Epithelial cell of proximal tubule (primary cell): ENCODE measurements at regions not wholly inside any gene's neighbourhood (a gene's known extent, or its start where the extent isn't known, plus 50 kb on each side); places are given as distances from the start of the nearest gene placed in this dataset.

Experiments used
- DNase-seq: peaks from one replicate; pipeline ENCODE4 v3.0.0-alpha.2; 2011; ENCODE audit warnings: low read depth
- H3K4me3 ChIP-seq: 2 replicates; pipeline ENCODE4 v1.5.1; 2011; ENCODE audit warnings: low read depth, mild to moderate bottlenecking, low read length
- TF ChIP-seq, protein P1 (sequence below): conservative IDR thresholded peaks from 2 replicates; pipeline ENCODE4 v1.5.1; 2012; ENCODE audit warnings: low read depth, mild to moderate bottlenecking, low read length

DNA sequence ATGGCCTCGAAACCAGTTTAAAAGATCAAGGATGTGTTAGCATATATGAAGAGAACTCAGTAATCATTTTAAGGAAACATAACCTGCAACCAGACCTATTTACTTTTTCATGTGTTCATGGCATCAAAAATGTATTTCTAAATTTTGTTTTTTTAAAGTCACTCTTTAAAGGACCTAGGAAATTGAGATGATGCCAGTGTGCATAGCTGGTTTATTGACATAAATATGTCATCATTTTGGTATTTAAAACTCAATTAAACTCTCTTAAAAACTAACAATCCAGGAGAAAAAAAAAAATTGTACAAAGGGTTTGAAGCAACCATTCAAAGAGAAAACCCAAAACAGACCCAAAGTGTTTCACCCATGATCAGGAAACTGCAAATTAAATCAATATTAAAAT lies 198.9 kb upstream of the RND3 start:
- DNase-seq, result no peak
- TF ChIP-seq, protein P1, sequence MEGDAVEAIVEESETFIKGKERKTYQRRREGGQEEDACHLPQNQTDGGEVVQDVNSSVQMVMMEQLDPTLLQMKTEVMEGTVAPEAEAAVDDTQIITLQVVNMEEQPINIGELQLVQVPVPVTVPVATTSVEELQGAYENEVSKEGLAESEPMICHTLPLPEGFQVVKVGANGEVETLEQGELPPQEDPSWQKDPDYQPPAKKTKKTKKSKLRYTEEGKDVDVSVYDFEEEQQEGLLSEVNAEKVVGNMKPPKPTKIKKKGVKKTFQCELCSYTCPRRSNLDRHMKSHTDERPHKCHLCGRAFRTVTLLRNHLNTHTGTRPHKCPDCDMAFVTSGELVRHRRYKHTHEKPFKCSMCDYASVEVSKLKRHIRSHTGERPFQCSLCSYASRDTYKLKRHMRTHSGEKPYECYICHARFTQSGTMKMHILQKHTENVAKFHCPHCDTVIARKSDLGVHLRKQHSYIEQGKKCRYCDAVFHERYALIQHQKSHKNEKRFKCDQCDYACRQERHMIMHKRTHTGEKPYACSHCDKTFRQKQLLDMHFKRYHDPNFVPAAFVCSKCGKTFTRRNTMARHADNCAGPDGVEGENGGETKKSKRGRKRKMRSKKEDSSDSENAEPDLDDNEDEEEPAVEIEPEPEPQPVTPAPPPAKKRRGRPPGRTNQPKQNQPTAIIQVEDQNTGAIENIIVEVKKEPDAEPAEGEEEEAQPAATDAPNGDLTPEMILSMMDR, result no peak
- no peak overlapping the region for H3K4me3 ChIP-seq

DNA sequence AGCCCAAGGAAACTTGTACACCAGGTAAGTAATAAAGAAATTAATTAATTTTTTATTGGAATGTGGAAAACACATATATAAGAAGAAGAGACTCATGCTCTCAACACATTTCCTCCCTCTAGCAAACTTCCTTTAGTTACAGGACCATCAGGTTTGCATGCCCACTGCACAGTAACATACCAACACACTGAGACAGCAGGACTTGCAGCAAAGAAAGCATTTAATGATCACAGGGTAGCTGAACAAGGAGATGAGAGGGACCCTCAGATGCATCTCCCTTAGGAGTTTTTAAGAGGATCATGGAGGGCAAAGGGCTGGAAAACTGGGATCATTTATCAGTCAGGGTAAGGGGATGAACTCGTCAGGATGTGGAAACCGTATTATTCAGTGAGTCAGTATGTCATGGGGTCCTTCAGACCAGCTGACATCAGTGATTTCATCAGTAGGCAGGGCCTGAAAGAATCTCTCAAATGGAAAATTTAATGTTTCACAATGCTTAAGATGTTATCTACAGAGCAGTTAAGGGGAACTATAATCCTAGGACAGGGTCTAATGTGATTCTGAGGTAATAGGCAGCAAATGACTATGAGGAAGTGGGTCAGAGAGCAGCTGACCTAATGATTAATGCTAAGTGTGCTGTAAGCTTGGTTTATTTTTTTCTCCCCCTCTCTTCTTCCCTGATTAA lies 193.8 kb upstream of the RND3 start:
- H3K4me3 ChIP-seq, result no peak overlapping the region
- TF ChIP-seq, protein P1, result no peak
- peak; percentile 99 for DNase-seq

DNA sequence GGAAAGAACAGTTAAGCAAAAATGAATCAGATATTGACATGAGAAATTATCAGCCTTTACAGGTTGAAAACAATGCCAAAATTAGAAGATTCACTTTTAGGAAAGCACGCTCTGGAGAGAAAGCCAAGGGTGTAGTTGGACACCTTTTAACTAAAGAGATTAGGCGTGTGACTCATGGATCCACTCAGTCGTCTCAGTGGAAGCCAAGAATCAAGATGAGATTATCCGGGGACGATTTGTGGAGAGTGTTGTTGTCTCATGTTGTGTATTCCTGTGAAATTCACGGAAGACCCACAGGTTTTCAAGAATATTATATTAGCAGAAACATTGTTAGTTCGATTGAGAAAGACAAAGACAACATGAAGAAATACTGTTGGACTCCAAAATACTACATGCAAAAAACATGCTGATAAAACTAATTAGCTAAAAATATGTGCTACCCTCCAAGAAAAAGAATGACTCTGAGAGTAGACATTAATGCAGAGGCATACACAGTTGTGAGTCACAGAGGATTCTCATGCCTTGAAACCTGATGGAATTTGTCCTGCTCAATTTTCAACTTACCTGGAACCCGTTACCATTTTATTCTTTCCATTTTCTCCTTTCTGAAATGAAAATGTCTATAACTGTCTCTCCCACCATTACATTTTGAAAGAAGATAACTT lies 192.1 kb upstream of the RND3 start:
- no peak for DNase-seq
- no peak overlapping the region for H3K4me3 ChIP-seq
- TF ChIP-seq, protein P1, result no peak

DNA sequence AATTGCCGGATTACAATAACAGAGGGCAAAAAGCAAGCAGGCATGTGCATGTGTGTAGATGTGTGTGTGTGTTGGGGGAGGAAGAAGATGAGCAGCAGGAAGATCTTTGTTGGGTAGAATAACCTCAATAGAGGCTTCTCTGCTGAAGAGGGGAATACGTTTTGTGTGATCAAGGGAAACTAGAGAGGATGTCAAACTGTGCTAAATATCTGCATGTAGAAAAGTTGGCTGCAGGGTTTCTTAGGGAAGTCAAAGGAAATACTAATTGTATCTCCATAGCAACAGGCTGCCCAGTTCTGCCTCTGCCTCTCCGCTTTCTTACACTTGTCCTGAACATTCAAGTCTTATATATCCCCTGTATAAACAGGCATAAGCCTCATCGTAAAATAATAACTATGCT lies 190.1 kb upstream of the RND3 start:
- DNase-seq, result no peak
- no peak overlapping the region for H3K4me3 ChIP-seq
- TF ChIP-seq, protein P1, result no peak

DNA sequence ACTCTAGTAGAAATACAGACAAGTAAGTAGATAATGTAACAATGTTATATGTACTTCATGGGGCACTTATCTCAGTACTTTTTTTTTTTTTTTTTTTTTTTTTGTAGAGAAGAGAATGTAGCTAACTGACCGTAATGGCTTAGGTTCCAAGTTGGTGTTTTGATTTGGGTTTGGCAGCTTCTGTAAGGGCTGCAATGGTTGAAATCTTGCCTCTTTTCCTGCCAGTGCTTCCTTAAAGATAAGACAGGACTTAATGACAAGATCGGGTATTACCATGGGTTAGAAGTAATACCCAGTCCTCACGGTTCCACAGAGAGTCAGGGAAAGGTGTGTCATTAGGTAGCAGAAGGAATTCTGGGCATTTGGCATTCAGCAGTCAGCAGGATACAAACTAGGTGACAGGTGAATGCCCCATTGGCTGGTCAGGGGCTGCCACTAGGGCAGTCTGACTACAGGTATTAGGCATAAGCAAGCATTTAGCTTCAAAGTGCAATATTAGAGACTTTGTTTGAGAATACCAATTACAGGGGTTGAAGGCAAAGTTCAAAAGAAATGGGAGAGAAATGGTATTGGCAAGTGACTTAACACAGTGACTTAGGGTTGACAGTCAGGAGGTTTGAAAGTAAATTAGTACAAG lies 189.4 kb upstream of the RND3 start:
- DNase-seq, result no peak
- TF ChIP-seq, protein P1, result no peak
- H3K4me3 ChIP-seq, result no peak overlapping the region

DNA sequence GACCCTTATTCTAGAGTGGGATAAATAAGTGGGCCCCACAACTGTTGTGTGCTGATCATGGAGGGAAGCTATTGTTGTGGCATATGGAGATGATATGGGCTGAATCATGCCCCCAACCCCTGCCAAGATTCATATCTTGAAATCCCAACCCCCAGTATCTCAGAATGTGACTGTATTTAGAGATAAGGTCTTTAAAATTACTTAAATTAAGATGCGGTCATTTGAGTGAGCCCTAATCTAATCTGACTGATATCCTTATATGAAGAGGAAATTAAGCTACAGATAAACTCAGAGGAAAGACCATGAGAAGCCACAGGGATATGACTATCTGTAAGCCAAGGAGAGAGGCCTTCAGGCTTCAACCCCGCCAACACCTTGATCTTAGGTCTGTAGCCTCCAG lies 188.3 kb upstream of the RND3 start:
- no peak overlapping the region for H3K4me3 ChIP-seq
- TF ChIP-seq, protein P1, result no peak

More for the DNA sequence above, 188.3 kb upstream of the RND3 start:
- no peak for DNase-seq
